ENCODE measurements at regions not wholly inside any gene's neighbourhood (a gene's known extent, or its start where the extent isn't known, plus 50 kb on each side); places are given as distances from the start of the nearest gene placed in this dataset.

DNA sequence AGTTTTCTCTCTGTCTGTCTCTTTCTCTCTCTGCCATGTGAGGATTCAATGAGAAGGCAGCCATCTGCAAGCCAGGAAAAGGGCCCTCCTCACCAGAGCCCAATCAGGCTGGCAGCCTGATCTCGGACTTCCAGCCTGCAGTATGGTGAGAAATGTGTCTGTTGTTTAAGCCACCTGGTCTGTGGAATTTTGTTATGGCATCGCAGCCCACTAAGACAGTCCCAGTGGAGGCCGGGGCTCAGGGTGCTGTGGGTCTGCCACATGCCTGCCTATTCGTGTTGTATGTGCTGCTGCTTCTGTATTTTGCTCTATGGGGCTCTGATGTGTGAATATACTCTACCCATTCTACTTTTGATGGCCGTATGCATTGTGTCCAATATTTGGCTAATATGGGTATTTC, 139.0 kb upstream of the HS6ST1 start:
- TF ChIP-seq, protein P1, sequence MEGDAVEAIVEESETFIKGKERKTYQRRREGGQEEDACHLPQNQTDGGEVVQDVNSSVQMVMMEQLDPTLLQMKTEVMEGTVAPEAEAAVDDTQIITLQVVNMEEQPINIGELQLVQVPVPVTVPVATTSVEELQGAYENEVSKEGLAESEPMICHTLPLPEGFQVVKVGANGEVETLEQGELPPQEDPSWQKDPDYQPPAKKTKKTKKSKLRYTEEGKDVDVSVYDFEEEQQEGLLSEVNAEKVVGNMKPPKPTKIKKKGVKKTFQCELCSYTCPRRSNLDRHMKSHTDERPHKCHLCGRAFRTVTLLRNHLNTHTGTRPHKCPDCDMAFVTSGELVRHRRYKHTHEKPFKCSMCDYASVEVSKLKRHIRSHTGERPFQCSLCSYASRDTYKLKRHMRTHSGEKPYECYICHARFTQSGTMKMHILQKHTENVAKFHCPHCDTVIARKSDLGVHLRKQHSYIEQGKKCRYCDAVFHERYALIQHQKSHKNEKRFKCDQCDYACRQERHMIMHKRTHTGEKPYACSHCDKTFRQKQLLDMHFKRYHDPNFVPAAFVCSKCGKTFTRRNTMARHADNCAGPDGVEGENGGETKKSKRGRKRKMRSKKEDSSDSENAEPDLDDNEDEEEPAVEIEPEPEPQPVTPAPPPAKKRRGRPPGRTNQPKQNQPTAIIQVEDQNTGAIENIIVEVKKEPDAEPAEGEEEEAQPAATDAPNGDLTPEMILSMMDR (optimal IDR thresholded peaks at IDR 0.05 in 1 of 3, IDR thresholded peaks at IDR 0.05 in 1 of 3, conservative IDR thresholded peaks at IDR 0.05 in 1 of 3; ENCODE audit: extremely low read depth in 1 of 3, insufficient read depth in 2 of 3, low read length in 3 of 3): no peak
- TF ChIP-seq EZH2 (IDR thresholded peaks at IDR 0.05; ENCODE audit: low read length): no peak
